ENCODE measurements at regions not wholly inside any gene's neighbourhood (a gene's known extent, or its start where the extent isn't known, plus 50 kb on each side); places are given as distances from the start of the nearest gene placed in this dataset.
"Not testable (repeated sequence)": the region's sequence is repeated elsewhere in the genome, so short reads cannot be mapped to it uniquely, and the experiment has no call there.

GRCh38 chr10:125605167-125605566, 77.8 kb downstream of the TEX36 start:
- WGBS: 86% methylated on average over 4 of the region's 4 CpGs
- intact Hi-C loops (cut with DNase I): no loop called here
- Histone ChIP-seq H3K4me3 (ENCODE audit: low read length) (no peak overlapping the region), H3K9me3 (ENCODE audit: control insufficient read depth, low read length) (no peaks in the 10 kb centered on the region), H3K4me1 (ENCODE audit: control insufficient read depth, insufficient read depth, low read length) (no peaks in the 10 kb centered on the region), H3K27ac (ENCODE audit: low read length) (no peak overlapping the region), H3K27me3 (ENCODE audit: control insufficient read depth, insufficient read depth) (no peaks in the 10 kb centered on the region)
- DNase-seq (no peak), ATAC-seq (no peak)

- Histone ChIP-seq H3K9me3 (ENCODE audit: control insufficient read depth, low read length) (peaks cover 2% of the 10 kb centered on the region), H3K27me3 (ENCODE audit: control insufficient read depth, insufficient read depth) (no peaks in the 10 kb centered on the region), H3K27ac (ENCODE audit: low read length) (no peak overlapping the region), H3K4me3 (ENCODE audit: low read length) (no peak overlapping the region), H3K4me1 (ENCODE audit: control insufficient read depth, insufficient read depth, low read length) (no peaks in the 10 kb centered on the region)
- whole genome bisulfite sequencing: 81% methylated on average over 13 of the region's 13 CpGs
- intact Hi-C loops (cut with DNase I): no loop called here
- no peak for DNase-seq
- ATAC-seq: no peak
Measured at GRCh38 chr10:125602825-125603224, 80.1 kb downstream of the TEX36 start.

- no peaks in the 10 kb centered on the region for H3K27me3 ChIP-seq (ENCODE audit: control insufficient read depth, insufficient read depth)
- H3K9me3 ChIP-seq (ENCODE audit: control insufficient read depth, low read length): peaks cover 2% of the 10 kb centered on the region
- intact Hi-C loops (cut with DNase I): no loop called here
- no peak overlapping the region for H3K27ac ChIP-seq (ENCODE audit: low read length)
- DNase-seq (no peak), ATAC-seq (no peak)
- no peaks in the 10 kb centered on the region for H3K4me1 ChIP-seq (ENCODE audit: control insufficient read depth, insufficient read depth, low read length)
- 72% methylated on average over 4 of the region's 4 CpGs for WGBS
- no peak overlapping the region for H3K4me3 ChIP-seq (ENCODE audit: low read length)
Measured at GRCh38 chr10:125599194-125599593, 83.8 kb downstream of the TEX36 start.

GRCh38 chr10:125595911-125596310, 87.1 kb downstream of the TEX36 start:
- H3K27ac ChIP-seq (ENCODE audit: low read length): no peak overlapping the region
- DNase-seq: no peak
- intact Hi-C loops (cut with DNase I): no loop called here
- ATAC-seq: no peak
- H3K4me3 ChIP-seq (ENCODE audit: low read length): no peak overlapping the region
- no peaks in the 10 kb centered on the region for H3K4me1 ChIP-seq (ENCODE audit: control insufficient read depth, insufficient read depth, low read length)
- peaks cover 2% of the 10 kb centered on the region for H3K9me3 ChIP-seq (ENCODE audit: control insufficient read depth, low read length)
- no peaks in the 10 kb centered on the region for H3K27me3 ChIP-seq (ENCODE audit: control insufficient read depth, insufficient read depth)

- ATAC-seq: no peak
- 83% methylated on average over 5 of the region's 5 CpGs for WGBS
- no peak for DNase-seq
- Histone ChIP-seq H3K9me3 (ENCODE audit: control insufficient read depth, low read length) (no peaks in the 10 kb centered on the region), H3K27me3 (ENCODE audit: control insufficient read depth, insufficient read depth) (no peaks in the 10 kb centered on the region), H3K4me3 (ENCODE audit: low read length) (no peak overlapping the region), H3K4me1 (ENCODE audit: control insufficient read depth, insufficient read depth, low read length) (no peaks in the 10 kb centered on the region), H3K27ac (ENCODE audit: low read length) (no peak overlapping the region)
- intact Hi-C loops (cut with DNase I): no loop called here
Measured at GRCh38 chr10:125593644-125594043, 89.3 kb downstream of the TEX36 start.

GRCh38 chr10:125592897-125593296, 90.1 kb downstream of the TEX36 start:
- no peak for ATAC-seq
- H3K27ac ChIP-seq (ENCODE audit: low read length): no peak overlapping the region
- H3K4me1 ChIP-seq (ENCODE audit: control insufficient read depth, insufficient read depth, low read length): no peaks in the 10 kb centered on the region
- no peak for DNase-seq
- WGBS: 81% methylated on average over 2 of the region's 2 CpGs
- no peaks in the 10 kb centered on the region for H3K27me3 ChIP-seq (ENCODE audit: control insufficient read depth, insufficient read depth)
- H3K4me3 ChIP-seq (ENCODE audit: low read length): no peak overlapping the region
- intact Hi-C loops (cut with DNase I): no loop called here
- H3K9me3 ChIP-seq (ENCODE audit: control insufficient read depth, low read length): no peaks in the 10 kb centered on the region

- Histone ChIP-seq H3K4me3 (ENCODE audit: low read length) (no peak overlapping the region), H3K9me3 (ENCODE audit: control insufficient read depth, low read length) (no peaks in the 10 kb centered on the region), H3K27me3 (ENCODE audit: control insufficient read depth, insufficient read depth) (no peaks in the 10 kb centered on the region), H3K4me1 (ENCODE audit: control insufficient read depth, insufficient read depth, low read length) (no peaks in the 10 kb centered on the region), H3K27ac (ENCODE audit: low read length) (no peak overlapping the region)
- DNase-seq (no peak), ATAC-seq (no peak)
- WGBS: 68% methylated on average over 7 of the region's 7 CpGs
- intact Hi-C loops (cut with DNase I): no loop called here
Measured at GRCh38 chr10:125591886-125592285, 91.1 kb downstream of the TEX36 start.

- DNase-seq; H3K4me3 ChIP-seq (ENCODE audit: low read length); H3K4me1 ChIP-seq (ENCODE audit: control insufficient read depth, insufficient read depth, low read length); ATAC-seq; H3K27ac ChIP-seq (ENCODE audit: low read length); H3K27me3 ChIP-seq (ENCODE audit: control insufficient read depth, insufficient read depth); intact Hi-C loops (cut with DNase I); H3K9me3 ChIP-seq (ENCODE audit: control insufficient read depth, low read length): not testable (repeated sequence)
- 79% methylated on average over 8 of the region's 8 CpGs for WGBS
Measured at GRCh38 chr10:125588738-125589137, 94.2 kb downstream of the TEX36 start.

- ATAC-seq (no peak), DNase-seq (no peak)
- Histone ChIP-seq H3K4me3 (ENCODE audit: low read length) (no peak overlapping the region), H3K4me1 (ENCODE audit: control insufficient read depth, insufficient read depth, low read length) (no peaks in the 10 kb centered on the region), H3K27ac (ENCODE audit: low read length) (no peak overlapping the region), H3K9me3 (ENCODE audit: control insufficient read depth, low read length) (no peaks in the 10 kb centered on the region), H3K27me3 (ENCODE audit: control insufficient read depth, insufficient read depth) (no peaks in the 10 kb centered on the region)
- 77% methylated on average over 4 of the region's 4 CpGs for WGBS
- intact Hi-C loops (cut with DNase I): no loop called here
Measured at GRCh38 chr10:125584954-125585353, 98.0 kb downstream of the TEX36 start.

GRCh38 chr10:125578658-125579315, 104.2 kb downstream of the TEX36 start:
- Histone ChIP-seq H3K4me1 (ENCODE audit: control insufficient read depth, insufficient read depth, low read length) (no peaks in the 10 kb centered on the region), H3K9me3 (ENCODE audit: control insufficient read depth, low read length) (no peaks in the 10 kb centered on the region), H3K27me3 (ENCODE audit: control insufficient read depth, insufficient read depth) (no peaks in the 10 kb centered on the region), H3K4me3 (ENCODE audit: low read length) (no peak overlapping the region), H3K27ac (ENCODE audit: low read length) (no peak overlapping the region)
- ATAC-seq (no peak), DNase-seq (no peak)
- 70% methylated on average over 7 of the region's 7 CpGs for WGBS
- intact Hi-C loops (cut with DNase I): no loop called here

GRCh38 chr10:125575843-125576242, 107.1 kb downstream of the TEX36 start:
- H3K27ac ChIP-seq (ENCODE audit: low read length): no peak overlapping the region
- ATAC-seq (no peak), DNase-seq (no peak)
- H3K4me3 ChIP-seq (ENCODE audit: low read length): no peak overlapping the region
- intact Hi-C loops (cut with DNase I): no loop called here
- H3K27me3 ChIP-seq (ENCODE audit: control insufficient read depth, insufficient read depth): no peaks in the 10 kb centered on the region
- H3K9me3 ChIP-seq (ENCODE audit: control insufficient read depth, low read length): no peaks in the 10 kb centered on the region
- 69% methylated on average over 4 of the region's 4 CpGs for WGBS
- H3K4me1 ChIP-seq (ENCODE audit: control insufficient read depth, insufficient read depth, low read length): no peaks in the 10 kb centered on the region

- no peak overlapping the region for H3K27ac ChIP-seq (ENCODE audit: low read length)
- intact Hi-C loops (cut with DNase I): no loop called here
- DNase-seq (no peak), ATAC-seq (no peak)
- peaks cover 4% of the 10 kb centered on the region for H3K27me3 ChIP-seq (ENCODE audit: control insufficient read depth, insufficient read depth)
- no peak overlapping the region for H3K4me3 ChIP-seq (ENCODE audit: low read length)
- H3K4me1 ChIP-seq (ENCODE audit: control insufficient read depth, insufficient read depth, low read length): no peaks in the 10 kb centered on the region
- H3K9me3 ChIP-seq (ENCODE audit: control insufficient read depth, low read length): no peaks in the 10 kb centered on the region
- whole genome bisulfite sequencing: 95% methylated on average over 4 of the region's 4 CpGs
Measured at GRCh38 chr10:125568156-125568555, 114.8 kb downstream of the TEX36 start.

Measured in right cardiac atrium (tissue), 5 donors.